Activated CD4-positive, alpha-beta T cell treated with anti-CD3 and anti-CD28 coated beads for 48 hours (primary cell): ENCODE measurements at regions not wholly inside any gene's neighbourhood (a gene's known extent, or its start where the extent isn't known, plus 50 kb on each side); places are given as distances from the start of the nearest gene placed in this dataset.
"Not testable (repeated sequence)": the region's sequence is repeated elsewhere in the genome, so short reads cannot be mapped to it uniquely, and the experiment has no call there.

Source experiments
- DNase-seq: peaks from one replicate; pipeline ENCODE4 v3.0.0-alpha.2; 2020

DNA sequence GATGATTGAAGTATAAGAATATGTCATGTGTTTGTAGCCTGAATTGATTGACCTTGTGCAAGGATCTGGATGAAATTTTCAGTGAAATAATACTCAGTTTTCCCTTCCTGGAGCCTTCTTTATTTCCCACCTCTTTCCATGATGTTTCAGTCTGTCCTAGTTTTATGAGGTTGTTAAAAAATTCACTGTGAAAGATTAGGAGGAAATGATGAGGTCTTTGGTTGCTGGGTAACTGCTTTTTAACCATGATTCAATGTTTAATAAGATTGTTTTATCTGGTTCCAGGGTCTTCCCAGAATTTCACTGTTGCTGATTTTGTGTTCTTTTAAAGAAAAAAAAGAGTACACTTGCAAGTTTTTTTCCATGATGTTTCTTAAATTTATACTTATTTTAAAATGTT, 221.5 kb downstream of the MBL2 start:
- DNase-seq, result no peak

DNA sequence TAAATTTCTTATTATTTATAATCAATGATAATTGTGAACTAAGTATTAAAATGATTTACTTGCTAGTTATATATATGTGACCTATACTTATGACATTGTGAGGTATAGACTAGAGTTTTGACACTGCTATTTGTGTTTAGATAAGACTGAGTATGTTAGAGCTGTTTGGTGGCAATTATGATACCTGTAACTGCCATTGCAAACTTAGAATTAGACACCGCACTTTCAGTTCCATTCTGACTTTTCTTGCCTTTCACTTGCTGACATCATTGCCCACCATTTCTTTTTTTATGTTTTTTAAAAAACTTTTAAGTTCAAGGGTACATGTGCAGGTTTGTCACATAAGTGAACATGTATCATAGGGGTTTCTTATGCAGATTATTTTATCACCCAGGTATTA, 214.5 kb downstream of the MBL2 start:
- no peak for DNase-seq

- no peak for DNase-seq
These were observed 211.3 kb downstream of the MBL2 start for GRCh38 chr10:52561322-52561721.

DNA sequence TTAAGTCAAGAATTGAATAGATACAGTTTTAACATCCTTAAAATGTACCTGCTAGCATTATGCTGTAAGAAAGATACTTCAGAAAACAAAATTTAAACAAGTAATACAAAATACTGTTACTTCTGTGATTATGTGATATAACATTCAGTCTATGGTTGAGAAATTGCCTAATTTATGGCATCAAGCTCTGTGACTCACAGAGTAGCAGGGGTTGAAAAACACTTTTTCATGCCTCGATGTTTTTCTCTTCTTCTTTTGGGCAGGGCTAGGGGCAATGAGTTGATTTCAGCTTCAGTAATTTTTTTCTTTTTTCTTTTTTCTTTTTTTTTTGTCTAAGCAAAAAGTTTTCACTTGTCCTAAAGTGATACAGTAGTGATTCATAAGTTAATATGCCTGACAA, 209.2 kb downstream of the MBL2 start:
- no peak for DNase-seq

GRCh38 chr10:52566471-52567246, 205.9 kb downstream of the MBL2 start:
- DNase-seq, result no peak

DNA sequence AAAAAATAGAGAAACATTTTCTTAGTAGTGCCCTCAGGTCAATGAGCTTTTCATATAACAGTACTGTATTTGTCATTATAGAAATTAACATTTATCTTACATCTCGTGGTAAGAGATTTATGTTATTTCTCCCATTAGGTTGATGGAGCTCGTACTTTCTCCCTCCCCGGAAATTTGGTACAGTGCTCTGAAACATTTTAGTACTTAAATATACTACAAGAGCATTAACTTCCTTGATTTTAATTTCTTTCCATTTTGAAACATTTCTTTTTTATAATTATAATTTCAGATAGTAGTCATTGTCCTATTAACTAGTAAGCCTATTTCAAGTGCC, 205.4 kb downstream of the MBL2 start:
- DNase-seq, result no peak

DNA sequence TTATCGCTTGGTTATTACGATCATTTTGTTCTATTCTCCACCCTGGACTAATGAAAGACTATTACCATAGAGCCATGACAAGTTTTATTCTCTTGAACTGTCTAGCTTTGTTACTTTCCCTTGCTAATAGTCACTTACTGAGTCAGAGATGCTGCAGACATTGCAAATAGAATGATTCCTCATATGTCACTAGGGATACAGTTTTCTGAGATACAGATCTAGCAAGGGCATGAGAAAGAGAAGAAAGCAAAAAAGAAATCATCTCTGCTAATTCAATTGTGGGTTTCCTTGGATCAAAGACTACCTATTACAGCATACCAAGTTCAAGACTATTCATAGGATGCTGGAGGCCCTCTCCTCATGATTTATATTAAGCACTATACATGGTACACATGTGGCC, 204.3 kb downstream of the MBL2 start:
- DNase-seq, result no peak

- DNase-seq, result no peak
These were observed 202.1 kb downstream of the MBL2 start for GRCh38 chr10:52570490-52570889.

- DNase-seq, result no peak
These were observed 201.6 kb downstream of the MBL2 start for GRCh38 chr10:52571018-52571417.

GRCh38 chr10:52571516-52572182, 200.9 kb downstream of the MBL2 start:
- no peak for DNase-seq

DNA sequence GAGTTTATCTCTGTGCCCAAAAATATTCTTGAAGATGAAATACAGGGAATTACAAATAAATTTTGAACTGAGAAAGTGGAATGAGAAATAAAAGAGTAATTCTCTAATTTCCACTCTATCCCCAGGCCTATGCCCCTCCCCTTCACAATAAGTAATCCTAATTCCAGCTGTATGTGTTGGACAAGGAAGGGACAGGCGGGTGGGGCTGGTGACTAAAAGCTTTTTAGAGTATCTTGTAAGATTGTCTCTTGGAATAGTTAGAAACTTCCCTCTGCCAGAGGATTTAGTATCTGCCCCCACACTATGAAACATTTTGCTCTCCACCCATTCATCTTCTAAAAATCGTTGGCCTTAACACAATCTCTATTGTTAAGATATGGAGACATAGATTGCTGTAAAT, 199.2 kb downstream of the MBL2 start:
- DNase-seq, result no peak

- DNase-seq, result no peak
These were observed 197.9 kb downstream of the MBL2 start for GRCh38 chr10:52574697-52575096.

DNA sequence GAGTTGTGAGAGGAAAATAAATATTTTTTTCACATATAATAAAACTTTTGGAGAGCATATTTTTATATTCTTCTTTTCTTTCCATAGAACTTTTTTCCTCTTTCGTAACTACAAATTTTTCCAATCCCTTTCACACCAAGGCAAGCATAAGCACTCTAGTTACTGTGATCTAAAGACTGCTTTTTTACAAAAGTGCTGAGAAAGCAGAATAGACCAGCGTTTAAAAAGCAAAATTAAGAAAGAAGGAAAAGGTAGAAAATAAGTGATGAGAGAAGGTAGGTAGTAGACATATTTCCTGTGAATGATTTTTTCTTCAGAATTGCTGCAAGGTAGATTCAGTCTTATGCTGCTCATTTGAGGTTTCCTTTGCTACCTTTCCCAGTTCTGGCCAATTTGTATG, 195.5 kb downstream of the MBL2 start:
- no peak for DNase-seq

DNA sequence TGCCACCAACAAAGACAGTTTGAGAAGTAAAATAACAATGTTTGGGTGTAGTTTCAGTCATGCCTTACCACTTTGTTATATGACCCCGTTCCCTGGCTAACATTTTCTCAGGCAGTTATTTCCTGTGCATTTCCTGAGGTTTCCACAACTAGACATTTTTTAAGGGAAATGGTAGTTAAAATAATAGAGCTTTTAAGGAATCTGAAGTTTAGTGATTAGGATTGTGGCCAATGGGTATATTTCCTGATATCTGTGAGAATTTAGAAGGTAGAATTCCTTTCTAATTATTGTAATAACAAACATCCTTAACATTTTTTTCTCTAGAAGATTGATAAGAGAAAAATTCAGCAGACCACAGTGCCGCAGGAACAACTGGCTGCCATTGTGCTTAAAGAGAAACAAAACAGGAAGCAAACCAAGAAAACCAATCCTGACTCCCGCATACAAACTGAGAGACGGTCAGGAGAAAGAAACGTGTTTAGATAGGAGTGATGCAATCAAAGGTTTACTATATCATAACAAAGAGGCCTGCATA, 193.6 kb downstream of the MBL2 start:
- DNase-seq, result no peak

- not testable (repeated sequence) for DNase-seq
These were observed 190.9 kb downstream of the MBL2 start for GRCh38 chr10:52581636-52582035.

GRCh38 chr10:52583336-52583735, 189.2 kb downstream of the MBL2 start:
- no peak for DNase-seq

- DNase-seq, result no peak
These were observed 185.9 kb downstream of the MBL2 start for GRCh38 chr10:52586710-52587109.

GRCh38 chr10:52597189-52597863, 175.3 kb downstream of the MBL2 start:
- DNase-seq, result no peak

DNA sequence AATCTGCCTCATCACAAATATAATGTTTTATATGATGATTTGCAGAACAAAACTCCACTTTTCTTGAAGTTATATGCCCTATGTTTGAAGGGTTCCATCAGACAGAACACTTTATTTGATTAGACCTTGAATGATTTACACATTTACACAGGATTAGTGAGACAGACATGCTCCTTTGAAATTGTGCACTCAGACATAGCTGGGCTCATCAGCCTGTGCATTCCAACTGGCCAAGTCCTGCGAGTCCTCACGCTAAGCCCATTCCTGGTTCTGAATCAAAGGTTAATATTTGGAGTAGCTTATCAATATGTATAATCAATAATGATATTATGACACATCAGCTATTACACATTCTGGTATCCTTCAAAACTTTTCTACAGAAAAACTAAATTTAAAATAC, 173.6 kb downstream of the MBL2 start:
- no peak for DNase-seq

DNA sequence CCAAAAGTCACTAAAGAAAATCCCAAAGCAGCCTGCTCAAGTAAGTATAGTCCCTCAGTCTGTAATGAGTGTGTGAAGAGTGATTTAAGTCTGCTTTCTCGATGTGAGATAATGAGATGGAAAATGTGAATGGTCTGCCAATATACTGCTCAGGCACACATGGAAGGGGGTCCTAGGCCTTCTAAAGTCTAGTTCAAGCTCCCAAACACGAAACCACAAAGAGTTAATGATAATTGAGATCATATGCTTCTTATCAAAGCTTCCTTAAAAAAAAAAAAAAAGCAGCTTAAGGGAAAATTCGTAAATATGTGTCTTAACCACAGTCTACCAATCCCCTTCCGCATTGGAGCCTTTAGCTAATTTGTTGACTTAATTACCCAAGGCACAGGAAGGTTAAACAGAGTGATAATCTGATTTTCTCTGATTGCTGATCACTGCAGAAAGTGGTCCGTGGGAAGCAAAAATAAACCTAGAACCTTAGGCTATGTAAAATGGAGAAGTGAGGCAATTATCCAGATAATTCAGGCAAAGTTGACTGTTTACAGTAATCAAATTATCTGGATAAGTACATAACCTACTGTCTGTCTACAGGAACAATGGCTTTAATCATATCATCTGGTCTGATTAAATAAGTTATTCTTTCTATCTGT, 172.9 kb downstream of the MBL2 start:
- no peak for DNase-seq

DNA sequence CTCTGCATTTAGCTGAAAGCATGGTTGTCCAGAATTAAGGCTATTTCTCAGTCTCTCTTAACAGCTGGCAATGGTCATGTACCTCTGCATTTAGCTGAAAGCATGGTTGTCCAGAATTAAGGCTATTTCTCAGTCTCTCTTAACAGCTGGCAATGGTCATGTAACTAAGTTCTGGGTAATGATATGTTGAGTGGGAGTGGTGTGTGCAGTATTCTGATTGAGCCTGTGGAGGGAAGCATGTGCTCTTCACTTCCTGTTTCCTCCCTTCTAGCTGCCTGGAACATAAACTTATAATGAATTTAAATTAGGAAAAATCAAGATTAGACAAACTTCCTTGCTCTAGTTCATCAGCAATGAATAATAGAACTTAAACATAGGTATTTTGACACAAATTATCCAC, 168.5 kb downstream of the MBL2 start:
- not testable (repeated sequence) for DNase-seq

GRCh38 chr10:52609071-52609470, 163.5 kb downstream of the MBL2 start:
- no peak for DNase-seq

GRCh38 chr10:52609626-52610240, 162.9 kb downstream of the MBL2 start:
- DNase-seq, result no peak
